Stimulated activated CD8-positive, alpha-beta memory T cell treated with anti-CD3 and anti-CD28 coated beads, Interleukin-15, amount 100 ng/mL, for 4 hours (primary cell): ENCODE measurements at regions not wholly inside any gene's neighbourhood (a gene's known extent, or its start where the extent isn't known, plus 50 kb on each side); places are given as distances from the start of the nearest gene placed in this dataset.
A peak's percentile ranks its signal among the peaks of the same experiment; 100 is the strongest.

Experiments
- DNase-seq, 2 donors: peaks; one replicate each; pipeline ENCODE4 v3.0.0-alpha.2; 2020; ENCODE audit warnings: low read depth in 2 of 2

DNA sequence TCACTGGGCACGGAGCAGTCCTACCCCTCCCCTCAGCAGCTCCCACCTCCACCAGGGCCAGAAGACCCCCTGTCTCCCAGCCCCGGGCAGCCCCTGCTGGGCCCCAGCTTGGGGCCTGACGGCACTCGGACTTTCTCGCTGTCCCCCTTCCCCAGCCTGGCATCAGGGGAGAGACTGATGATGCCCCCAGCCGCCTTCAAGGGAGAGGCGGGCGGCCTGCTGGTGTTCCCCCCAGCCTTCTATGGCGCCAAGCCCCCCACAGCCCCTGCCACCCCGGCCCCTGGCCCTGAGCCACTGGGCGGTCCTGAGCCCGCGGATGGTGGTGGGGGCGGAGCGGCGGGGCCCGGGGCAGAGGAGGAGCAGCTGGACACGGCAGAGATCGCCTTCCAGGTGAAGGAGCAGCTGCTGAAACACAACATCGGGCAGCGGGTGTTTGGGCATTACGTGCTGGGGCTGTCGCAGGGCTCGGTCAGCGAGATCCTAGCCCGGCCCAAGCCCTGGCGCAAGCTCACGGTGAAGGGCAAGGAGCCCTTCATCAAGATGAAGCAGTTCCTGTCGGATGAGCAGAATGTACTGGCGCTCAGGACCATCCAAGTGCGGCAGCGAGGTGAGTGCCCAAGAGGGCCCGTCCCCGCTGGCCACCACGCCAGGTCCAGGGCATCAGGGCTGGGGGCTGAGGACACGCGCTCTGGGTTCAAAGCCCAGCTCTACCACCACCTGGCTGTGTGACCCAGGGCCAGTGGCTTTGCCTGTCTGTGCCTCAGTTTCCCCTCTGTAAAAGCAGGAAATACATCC, 58.6 kb downstream of the PHETA1 start:
- no peak for DNase-seq

DNA sequence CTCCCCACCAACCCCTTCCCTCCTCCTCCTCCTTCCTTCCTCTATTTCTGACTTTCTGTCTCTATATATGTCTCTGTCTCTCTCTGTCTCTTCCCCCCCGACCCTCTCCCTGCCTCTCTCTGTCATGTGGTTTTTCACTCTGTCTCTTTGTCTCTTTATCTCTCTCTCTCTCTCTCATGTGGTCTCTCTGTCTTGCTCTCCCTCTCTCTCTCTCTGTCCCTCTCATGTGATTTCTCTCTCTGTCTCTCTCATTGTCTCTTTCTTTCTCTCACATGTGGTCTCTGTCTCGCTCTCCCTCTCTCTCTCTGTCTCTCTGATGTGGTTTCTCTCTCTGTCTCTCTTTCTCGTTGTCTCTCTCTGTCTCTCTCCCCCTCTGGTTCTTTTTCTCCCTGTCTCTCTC, 59.3 kb downstream of the PHETA1 start:
- DNase-seq, result no peak

DNA sequence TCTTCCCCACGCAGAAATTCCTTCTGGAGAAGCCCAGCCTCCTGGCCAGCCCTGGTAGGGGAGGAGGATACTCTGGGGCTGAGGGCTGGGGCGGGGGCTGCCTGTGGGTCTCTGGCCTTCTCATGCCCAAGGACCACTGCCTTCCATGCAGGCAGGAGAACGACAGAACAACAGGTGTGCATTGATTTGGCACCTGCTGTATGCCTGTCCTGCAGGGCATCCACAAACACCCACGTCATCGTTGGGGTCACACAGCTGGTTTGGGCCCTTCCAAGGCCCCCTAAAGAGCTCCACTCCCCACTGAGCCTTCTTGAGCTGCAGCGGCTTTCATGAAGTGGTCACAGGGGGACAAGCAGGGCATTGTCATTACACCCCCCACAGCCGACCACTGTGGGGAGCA, 60.4 kb downstream of the PHETA1 start:
- no peak for DNase-seq

DNA sequence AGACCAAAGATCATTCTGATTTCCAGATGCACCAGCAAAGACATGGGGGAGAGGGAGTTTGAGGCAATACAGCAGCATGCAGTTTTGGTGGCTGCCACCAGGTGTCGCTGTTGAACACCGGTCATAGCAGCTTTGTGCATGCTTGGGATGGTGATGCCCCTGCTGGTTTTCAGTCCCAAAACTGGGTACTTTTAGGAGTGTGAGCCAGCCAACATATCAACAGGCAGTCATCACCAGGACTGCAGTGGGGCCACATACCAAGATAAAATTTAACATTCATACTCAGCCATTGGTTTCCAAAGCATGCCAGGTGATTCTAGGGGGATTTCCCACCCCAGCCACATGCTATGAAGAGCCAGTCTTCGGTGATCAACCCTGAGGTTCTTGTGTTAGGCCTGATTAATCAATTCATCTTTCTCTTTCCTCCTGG, 64.2 kb downstream of the PHETA1 start:
- no peak for DNase-seq

DNA sequence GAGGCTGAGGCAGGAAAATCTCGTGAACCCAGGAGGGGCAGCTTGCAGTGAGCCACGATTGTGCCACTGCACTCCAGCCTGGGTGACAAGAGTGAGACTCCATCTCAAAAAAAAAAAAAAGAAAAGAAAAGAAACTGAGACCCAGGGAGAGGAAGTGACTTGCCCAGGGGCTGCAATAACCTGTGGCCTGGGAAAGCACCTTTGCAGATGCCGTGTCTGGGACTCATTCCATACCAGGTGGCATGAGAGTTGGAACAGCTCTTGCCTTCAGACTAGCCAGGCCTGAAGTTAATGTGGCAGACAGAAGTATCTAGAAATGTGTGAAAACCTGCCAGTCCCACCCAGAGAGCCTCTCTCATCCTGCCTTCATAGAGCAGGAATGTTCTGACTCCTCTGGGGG, 65.4 kb downstream of the PHETA1 start:
- no peak for DNase-seq

DNA sequence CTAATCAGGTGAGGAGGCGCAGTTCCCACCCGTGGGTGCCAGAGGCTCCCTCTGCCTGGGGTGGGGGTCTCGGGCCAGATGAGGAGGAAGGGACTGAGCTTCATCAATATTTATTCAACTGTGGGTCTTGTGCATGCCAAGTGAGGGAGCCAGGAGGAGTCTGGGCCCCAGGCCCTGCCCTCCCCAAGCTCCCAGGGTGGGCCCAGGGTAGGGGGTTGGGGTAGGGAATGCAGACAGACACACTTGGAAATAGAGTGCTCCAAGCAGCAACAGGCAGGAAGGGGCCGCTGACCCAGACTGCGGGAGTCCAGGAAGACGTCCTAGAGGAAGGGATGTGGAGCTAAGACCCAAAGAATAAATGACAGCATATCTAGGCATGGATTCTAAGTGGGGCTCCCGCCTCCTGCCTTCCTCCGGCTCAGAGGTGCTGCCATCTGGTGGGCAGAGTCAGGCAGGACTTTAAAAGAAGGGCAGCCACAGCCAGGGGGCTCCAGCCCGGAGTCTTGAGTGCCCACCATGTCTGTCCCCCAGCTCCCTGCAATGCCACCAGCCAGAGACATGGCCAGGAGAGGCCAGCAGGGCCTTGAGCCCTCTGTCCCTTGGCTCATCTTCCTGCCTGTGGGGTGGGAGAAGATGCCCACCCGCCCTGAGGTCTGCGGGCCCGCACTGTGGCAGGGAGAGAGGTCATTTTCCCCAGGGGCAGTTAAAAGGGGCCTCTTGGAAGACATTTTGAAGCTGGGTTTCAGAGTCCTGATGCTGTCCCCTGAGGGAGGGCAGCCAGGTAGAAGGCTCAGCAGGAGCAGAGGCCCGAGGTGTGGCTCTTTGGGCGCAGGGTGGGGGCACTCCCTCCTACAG, 70.1 kb downstream of the PHETA1 start:
- DNase-seq, result peak in 1 of 2 donors; percentile 12

DNA sequence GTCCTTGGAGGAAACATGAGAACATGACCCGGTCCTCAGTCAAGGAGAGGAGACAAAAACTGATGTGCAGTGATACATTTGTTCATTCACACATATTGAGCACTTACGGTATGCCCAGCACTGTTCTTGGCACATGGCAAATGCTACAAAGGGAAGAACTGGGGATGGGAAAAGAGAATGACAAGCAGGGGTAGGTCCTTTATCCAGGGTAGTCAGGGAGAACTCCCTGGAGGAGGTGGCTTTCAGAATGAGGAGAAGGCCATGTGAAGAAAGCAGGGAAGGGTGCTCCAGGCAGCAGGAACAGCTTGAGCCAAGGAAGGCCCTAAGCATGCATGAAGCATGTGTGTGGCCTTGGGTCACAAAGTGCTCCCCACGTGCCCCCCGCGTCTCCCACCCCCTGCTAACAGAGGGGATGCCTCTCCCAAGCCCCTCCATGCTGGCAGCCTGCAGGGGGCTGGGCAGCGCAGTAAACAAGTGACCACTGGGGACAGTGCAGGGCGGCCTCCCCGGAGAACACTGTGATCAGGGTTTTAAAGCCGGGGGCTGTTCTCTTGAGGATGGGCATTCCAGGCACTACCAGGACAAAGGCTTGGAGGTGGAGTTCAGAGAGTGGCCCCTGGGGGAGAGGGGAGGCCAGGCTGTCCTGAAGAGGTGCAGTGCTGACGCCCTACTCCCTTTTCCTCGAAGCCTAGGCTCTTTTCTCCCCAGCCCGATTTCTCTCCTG, 71.0 kb downstream of the PHETA1 start:
- DNase-seq, result no peak

DNA sequence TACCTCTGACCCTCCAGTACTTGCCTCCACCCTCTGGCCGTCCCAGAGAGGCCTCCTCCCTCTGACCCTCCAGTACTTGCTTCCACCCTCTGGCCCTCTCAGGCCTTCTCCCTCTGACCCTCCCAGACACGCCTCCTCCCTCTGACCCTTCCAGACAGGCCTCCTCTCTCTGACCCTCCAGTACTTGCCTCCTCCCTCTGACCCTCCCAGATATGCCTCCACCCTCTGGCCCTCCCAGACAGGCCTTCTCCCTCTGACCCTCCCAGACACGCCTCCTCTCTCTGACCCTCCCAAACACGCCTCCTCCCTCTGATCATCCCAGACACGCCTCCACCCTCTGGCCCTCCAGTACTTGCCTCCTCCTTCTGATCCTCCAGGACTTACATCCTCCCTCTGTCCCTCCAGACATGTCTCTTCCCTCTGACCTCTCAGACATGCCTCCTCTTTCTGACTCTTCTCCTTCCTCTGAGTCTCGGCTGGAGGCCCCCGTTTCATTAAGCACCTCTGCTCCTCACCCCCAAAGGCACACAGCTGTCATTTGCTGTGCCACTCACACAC, 71.9 kb downstream of the PHETA1 start:
- DNase-seq, result no peak

DNA sequence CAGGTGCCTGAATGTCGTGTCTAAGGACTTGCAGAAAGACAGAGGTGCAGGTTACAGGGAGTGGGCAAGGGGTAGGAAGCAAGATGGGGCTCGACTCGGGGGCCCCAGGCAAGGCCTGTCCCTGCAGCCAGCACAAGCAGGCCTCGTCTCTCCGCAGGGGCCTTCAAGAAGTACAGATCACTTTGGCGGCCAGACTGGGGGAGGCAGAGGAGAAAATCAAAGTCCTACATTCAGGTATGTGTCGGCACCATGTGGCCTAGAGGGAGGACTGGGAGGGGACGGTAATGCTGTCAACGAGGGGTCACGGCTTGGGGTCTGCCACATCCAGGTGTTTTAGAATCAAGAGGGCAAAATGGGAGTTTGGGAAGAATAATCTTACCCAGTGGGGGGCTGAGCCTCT, 73.7 kb downstream of the PHETA1 start:
- DNase-seq, result no peak

DNA sequence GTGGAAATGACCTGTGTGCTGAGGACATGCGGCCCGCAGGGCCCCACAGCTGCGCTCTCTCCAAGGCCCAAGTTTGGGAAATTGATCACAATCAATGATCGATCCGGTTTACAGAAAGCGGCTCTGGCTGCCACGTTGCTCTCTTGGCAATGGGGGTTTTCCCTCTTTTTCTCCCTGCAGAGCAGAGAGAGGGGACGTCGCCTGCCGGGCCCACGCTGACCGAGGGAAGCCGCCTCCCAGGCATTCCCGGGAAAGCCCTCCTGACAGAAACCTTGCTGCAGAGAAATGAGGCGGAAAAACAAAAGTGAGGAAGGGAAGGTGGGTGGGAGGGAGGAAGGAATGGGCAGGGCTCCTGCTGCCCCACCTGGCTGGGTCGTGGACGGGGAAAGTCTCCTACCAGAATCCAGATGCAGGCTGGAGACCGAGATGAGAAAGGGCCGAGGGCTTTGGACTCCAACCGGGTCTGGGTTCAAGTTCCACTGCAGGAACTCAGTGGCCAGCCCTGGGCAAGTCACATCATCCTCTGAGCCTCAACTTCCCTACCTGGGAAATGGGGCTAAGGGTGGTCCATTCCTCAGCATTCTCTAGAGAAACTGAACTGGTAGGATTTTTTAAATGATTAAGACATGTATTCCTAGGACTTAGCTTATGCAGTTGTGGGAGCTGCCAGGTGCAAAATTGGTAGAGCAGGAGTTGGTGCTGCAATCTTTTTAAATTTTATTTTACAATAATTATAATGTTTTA, 75.5 kb downstream of the PHETA1 start:
- no peak for DNase-seq

DNA sequence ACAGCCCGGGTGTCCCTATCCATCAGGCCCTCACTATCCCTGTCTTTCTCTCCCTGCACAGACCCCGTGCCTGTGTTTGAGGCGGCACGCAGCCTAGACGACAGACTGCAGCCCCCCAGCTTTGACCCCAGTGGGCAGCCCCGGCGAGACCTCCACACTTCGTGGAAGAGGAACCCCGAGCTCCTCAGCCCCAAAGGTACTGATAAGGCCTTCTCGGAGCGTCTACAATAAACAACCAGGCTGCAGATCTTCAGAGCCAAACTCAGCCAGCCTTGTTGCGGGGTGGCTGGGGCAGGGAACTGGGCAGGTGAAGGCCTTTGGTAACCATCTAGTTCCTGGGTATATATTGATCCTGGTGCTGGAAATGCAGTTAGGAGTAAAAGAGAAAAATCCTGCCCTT, 77.5 kb downstream of the PHETA1 start:
- no peak for DNase-seq

DNA sequence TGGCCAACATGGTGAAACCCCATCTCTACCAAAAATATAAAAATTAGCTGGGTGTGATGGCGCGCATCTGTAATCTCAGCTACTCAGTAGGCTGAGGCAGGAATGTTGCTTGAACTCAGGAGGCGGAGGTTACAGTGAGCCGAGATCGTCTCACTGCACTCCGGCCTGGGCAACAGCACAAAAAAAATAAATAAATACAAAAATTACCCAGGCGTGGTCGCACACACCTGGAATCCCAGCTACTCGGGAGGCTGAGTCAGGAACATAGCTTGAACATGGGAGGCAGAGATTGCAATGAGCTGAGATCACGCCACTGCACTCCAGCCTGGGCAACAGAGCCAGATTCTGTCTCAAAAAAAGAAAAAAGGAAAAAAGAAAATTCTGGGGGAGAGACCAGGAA, 80.1 kb downstream of the PHETA1 start:
- DNase-seq, result no peak

DNA sequence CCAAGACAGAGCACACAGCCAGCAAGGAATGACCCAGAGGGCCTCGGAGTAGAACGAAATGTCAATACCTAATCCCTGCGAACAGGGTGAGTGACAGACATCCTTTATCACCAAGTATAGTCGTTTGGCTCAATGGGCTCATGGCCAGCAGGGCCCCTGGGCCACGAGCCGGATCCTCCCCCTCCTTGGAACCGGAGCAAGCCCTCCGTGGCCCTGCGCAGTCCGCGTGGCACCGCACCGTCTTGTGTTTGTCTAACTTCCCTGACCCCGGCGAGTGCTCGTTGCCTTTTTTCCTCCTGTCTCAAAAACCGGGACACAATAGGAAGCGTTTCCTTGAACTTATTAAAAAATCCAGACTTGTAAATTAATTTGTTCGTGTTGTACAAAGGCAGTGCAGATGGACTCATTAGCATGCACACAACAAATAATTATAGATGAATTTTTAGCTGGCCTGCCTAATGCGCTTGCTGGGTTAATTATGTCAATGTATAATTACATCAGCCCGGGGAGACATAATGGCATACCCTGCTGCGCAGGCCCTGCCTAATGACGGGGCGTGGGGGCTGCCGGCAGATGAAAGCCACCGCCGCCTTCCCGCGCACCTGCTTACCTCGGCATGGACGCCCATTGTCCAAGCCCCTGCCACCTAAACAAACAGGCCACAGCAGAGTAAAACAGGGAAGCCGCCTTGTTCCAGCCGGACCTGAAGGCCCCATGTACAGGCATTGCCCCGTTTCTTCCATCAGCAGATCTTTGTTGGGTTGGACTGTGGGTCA, 81.6 kb downstream of the PHETA1 start:
- DNase-seq, result no peak

DNA sequence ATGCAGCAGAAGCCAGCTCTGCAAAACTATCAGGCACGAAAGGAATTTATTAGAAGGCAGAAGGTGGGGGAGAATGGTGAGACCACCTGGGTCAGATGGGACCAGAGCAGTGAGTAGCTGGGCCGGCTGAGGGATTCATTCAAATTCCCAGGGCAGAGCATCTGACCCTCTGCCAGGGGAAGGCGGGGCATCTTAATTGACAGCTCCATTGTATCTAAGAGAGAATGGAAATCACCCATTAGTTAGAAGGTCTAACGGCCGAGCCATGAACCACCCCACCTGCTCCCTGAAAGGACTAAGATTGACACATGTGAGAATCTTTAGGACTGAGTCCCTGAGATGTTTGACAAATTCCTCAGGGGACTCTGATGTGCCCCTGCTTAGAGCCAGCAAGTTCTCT, 83.7 kb downstream of the PHETA1 start:
- no peak for DNase-seq

DNA sequence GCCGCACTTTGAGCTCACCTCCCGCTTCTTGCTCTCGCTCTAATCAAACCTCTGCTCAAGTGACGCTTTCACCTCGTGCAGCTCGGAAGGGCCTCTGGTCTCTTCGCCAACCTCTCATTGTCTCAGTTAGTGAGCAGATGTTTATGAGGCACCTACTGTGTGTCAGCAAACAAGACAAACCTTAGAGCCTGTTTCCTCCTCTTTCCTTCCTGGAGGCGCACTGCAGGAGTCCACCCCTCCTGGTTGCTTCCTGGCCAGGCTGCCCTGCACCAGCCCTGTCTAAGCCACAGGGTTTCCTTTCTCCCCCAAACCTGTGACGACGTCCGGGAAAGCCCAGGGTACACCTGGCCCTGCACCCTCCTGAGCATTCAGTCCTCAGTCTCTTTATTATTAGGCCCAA, 84.2 kb downstream of the PHETA1 start:
- no peak for DNase-seq

DNA sequence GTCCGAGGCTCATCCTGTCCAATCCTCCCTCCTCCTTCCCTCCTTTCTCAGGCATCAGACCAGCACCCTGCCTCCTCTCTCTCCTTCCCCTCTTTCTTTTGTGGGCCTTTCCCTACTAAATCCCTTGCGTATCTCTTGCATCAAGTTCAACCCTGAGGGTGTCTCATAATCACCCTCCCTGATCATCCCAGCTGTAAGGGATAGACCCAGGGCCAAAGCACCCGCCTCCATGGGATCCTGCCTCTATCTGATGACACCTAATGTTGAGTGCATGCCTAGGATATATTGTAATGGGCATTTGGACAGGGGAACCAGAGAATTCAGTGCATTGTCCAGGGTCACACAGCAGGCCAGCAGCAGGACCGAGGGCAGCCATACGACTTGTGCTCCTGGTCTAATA, 84.9 kb downstream of the PHETA1 start:
- no peak for DNase-seq

DNA sequence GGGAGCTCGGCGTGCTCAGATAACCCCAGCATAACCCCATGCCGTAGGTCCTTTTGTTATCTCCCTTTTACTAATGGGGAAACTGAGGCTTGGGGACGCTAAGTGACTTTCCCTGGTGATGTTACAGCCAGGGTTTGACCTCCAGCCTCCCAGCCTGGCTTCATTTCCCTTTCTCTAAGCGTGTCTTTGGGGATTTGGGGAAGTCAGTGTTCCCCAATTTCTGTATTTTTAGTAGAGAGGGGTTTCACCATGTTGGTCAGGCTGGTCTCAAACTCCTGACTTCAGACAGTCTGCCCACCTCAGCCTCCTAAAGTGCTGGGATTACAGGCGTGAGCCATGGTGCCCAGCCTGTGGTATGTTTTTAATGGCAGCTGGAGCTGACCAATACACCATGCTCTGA, 85.4 kb downstream of the PHETA1 start:
- no peak for DNase-seq

DNA sequence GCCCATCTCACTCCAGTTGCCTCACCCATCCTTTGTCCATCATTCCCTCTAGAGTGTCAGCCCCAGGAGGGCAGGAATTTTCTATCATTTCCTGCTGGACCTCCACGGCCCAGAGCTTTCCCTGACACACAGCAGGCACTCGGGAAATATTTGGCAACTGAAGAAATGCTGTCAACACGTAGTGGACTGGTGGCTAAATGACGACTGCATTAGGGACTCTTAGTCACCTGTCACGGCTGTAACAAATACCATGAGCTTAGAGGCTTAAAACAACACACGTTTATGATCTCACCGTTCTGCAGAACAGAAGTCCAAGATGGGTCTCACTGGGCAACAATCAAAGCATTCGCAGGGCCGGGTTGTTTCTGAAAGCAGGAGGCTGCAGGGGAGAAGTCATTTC, 91.3 kb downstream of the PHETA1 start:
- DNase-seq, result no peak

DNA sequence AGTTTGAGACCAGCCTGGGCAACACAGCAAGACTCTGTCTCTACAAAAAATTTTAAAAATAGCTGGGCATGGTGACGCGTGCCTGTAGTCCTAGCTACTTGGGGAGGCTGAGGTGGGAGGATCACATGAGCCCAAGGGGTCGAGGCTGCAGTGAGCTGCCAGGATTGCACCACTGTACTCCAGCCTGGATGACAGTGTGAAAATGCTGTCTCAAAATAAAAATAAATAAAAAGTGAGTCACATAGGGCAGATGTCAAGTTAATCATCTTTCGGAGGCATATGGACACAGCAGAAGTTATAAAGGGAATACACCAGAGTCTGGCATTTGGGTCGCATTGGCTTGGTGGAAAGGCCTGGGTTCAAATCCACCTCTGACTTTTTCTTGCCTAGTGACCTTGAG, 92.7 kb downstream of the PHETA1 start:
- no peak for DNase-seq

DNA sequence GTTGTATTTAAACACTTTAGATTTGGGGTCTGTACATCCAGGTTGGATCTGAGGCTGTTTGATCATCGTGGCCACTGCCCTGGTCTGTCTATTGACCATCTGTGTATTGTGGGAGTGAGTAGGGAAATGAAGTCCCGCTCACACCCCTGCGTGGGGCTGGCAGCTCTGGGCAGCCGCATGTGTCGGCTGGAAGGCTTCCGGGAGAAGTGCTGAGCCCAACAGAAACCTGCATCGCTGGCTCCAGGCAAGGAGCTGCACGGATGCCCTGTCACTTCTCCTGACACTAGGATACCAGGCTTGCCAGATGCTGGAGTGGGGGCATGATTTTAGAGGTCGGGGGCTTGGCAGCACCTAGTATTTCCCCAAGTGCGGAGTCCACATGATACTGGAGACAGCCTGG, 93.6 kb downstream of the PHETA1 start:
- DNase-seq, result no peak

DNA sequence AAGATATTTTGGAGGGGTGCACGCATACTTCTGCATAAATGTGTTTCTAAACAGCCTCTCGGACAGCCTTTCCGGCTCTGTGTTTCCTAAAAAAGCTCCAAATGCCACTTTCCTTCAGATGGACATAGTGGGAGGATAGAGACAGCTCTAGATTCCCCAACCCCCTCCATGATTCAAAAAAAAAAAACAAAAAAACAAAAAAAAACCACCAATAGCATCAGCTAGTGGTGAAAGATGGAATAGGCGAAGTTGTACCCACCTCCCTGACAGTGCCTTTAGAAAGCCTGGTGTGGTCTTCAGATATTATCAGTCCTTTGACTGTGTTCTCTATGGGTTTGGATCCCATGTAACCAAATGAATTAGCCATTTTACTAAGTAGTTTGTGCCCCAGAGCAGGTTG, 94.1 kb downstream of the PHETA1 start:
- DNase-seq, result no peak
